ENCODE measurements at regions not wholly inside any gene's neighbourhood (a gene's known extent, or its start where the extent isn't known, plus 50 kb on each side); places are given as distances from the start of the nearest gene placed in this dataset.

DNA sequence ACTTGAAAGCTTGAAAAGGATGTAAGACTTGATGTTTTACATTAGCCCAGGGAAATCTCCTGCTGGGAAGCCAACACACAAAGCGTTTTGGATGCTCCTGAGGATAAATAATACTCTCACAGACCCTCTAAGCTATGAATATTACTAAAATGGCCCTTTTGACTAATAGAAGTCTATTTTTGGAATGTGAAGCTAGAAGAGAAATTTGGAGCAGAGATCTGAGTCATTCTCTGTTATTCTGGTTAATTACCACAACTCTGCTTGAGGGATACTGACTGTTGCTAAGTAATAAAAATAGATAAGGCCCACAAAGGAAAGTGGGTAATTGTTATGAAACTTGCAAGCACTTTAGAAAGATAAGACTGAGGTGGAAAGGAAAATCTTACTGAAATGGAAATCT lies 346.2 kb upstream of the STXBP6 start:
- Histone ChIP-seq H3K4me1 (ENCODE audit: control insufficient read depth, extremely low read depth, insufficient read depth, low read length) (peaks cover 39% of the 10 kb centered on the region), H3K4me2 (ENCODE audit: insufficient read depth, low read length) (peak overlapping the region; percentile 38), H3K27ac (ENCODE audit: insufficient read depth, low read depth, low read length) (peak overlapping the region; percentile 85), H2AFZ (ENCODE audit: low read depth, low read length) (no peak overlapping the region), H3K4me3 (replicated peaks in 1 of 3; ENCODE audit: insufficient read depth in 1 of 3, low read depth in 1 of 3, low read length in 3 of 3) (no peak overlapping the region), H4K20me1 (replicated peaks; ENCODE audit: control insufficient read depth, extremely low read depth, insufficient read depth, low read length) (no peaks in the 10 kb centered on the region), H3K36me3 (ENCODE audit: control insufficient read depth in 2 of 2, extremely low read depth in 1 of 2, insufficient read depth in 2 of 2, low read length in 2 of 2) (no peaks in the 10 kb centered on the region), H3K27me3 (ENCODE audit: control insufficient read depth in 2 of 2, insufficient read depth in 2 of 2, low read length in 2 of 2) (no peaks in the 10 kb centered on the region), H3K9me1 (replicated peaks; ENCODE audit: control insufficient read depth, extremely low read depth, insufficient read depth, low read length) (no peaks in the 10 kb centered on the region), H3K9me3 (replicated peaks; ENCODE audit: control insufficient read depth, insufficient read depth, low read length) (no peaks in the 10 kb centered on the region), H3K9ac (replicated peaks; ENCODE audit: extremely low read depth, insufficient read depth, low read length) (peak overlapping the region; percentile 22), H3K79me2 (ENCODE audit: control insufficient read depth, insufficient read depth, low read length) (no peaks in the 10 kb centered on the region)
- dilution Hi-C loops (cut with MboI; ENCODE audit: extremely low pct_ligation_motif_present, low sequenced_read_pairs): no loop called here
- no TSS peak for BruUV-seq (replicated peaks)
- FAIRE-seq (peak; percentile 24), DNase-seq (ENCODE audit: low read depth, low spot score) (peak; percentile 50)
- intact Hi-C loops (cut with micrococcal nuclease): loop anchor here (10.0 kb wide), 1 partner anchor 951 kb away; the partner anchor contains the start of gene SDR39U1
- ChIA-PET POLR2A (interaction anchor here (0.9 kb wide), 1 partner anchor 15 kb away, joined by 3 read pairs; no protein-coding TSS in a partner anchor), CTCF (interaction anchor here (0.6 to 10.2 kb wide), 3 partner anchors 11 to 17 kb away, joined by 3 to 413 read pairs (median 3); no protein-coding TSS in a partner anchor)
- TF ChIP-seq, protein P1, sequence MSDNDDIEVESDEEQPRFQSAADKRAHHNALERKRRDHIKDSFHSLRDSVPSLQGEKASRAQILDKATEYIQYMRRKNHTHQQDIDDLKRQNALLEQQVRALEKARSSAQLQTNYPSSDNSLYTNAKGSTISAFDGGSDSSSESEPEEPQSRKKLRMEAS (IDR thresholded peaks at IDR 0.05; ENCODE audit: insufficient read depth, insufficient read length): no peak
- TF ChIP-seq JUN (IDR thresholded peaks at IDR 0.05; ENCODE audit: borderline replicate concordance, insufficient read depth, insufficient read length, low read depth): peak; percentile 48
- TF ChIP-seq FOS (IDR thresholded peaks at IDR 0.05; ENCODE audit: borderline replicate concordance, insufficient read depth, low read length): peak; percentile 27
- no peak for TF ChIP-seq POLR2A (IDR thresholded peaks at IDR 0.05; ENCODE audit: low read depth, low read length)

DNA sequence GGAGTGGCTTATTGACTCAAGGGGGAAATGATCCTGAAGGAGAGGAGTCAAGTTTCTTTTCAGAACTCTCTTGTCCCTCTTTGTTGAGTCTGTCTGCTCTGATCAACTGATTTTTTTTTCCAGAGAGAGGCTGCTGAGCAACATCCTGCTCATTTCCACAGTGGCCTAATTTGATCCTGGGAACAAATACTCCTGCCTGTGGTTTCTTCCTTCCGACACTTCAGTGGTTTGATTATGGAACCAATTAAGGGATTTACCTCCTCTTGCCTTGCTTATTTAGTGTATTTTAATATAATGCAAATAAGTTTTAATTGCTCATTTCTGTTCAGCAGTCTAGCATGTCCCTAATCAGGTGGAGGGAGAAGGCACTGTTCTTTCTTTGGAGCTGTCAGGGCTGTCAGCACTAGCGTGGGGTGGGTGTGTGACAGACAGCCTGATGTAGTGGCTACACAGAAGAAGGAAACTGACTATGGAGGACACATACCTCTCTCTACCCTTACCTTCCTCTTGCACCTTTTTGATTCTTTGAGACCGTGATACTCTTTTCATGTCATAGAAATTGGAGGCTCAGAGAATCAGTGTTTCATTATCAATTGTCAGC lies 344.9 kb upstream of the STXBP6 start:
- no peaks in the 10 kb centered on the region for H3K9me1 ChIP-seq (replicated peaks; ENCODE audit: control insufficient read depth, extremely low read depth, insufficient read depth, low read length)
- no peaks in the 10 kb centered on the region for H3K9me3 ChIP-seq (replicated peaks; ENCODE audit: control insufficient read depth, insufficient read depth, low read length)
- no peaks in the 10 kb centered on the region for H3K36me3 ChIP-seq (ENCODE audit: control insufficient read depth in 2 of 2, extremely low read depth in 1 of 2, insufficient read depth in 2 of 2, low read length in 2 of 2)
- H3K9ac ChIP-seq (replicated peaks; ENCODE audit: extremely low read depth, insufficient read depth, low read length): peak overlapping the region; percentile 53
- dilution Hi-C loops (cut with MboI; ENCODE audit: extremely low pct_ligation_motif_present, low sequenced_read_pairs) (no loop called here), intact Hi-C loops (cut with micrococcal nuclease) (loop anchor here (5.0 to 10.0 kb wide), 2 partner anchors 732 to 950 kb away; partner anchors contain the start of gene SDR39U1)
- FAIRE-seq (peak; percentile 37), DNase-seq (ENCODE audit: low read depth, low spot score) (peak; percentile 49)
- H3K27ac ChIP-seq (ENCODE audit: insufficient read depth, low read depth, low read length): peak overlapping the region; percentile 85
- ChIA-PET POLR2A (no interaction called here), CTCF (interaction anchor here (0.6 to 10.2 kb wide), 4 partner anchors 16 to 589 kb away, joined by 3 to 413 read pairs (median 3); no protein-coding TSS in a partner anchor)
- BruUV-seq (replicated peaks): TSS peak; percentile 51
- H3K79me2 ChIP-seq (ENCODE audit: control insufficient read depth, insufficient read depth, low read length): no peaks in the 10 kb centered on the region
- H3K4me1 ChIP-seq (ENCODE audit: control insufficient read depth, extremely low read depth, insufficient read depth, low read length): peaks cover 50% of the 10 kb centered on the region
- no peak overlapping the region for H2AFZ ChIP-seq (ENCODE audit: low read depth, low read length)
- H3K4me2 ChIP-seq (ENCODE audit: insufficient read depth, low read length): peak overlapping the region; percentile 63
- H3K4me3 ChIP-seq (replicated peaks in 1 of 3; ENCODE audit: insufficient read depth in 1 of 3, low read depth in 1 of 3, low read length in 3 of 3): no peak overlapping the region
- H3K27me3 ChIP-seq (ENCODE audit: control insufficient read depth in 2 of 2, insufficient read depth in 2 of 2, low read length in 2 of 2): no peaks in the 10 kb centered on the region
- peak; percentile 22 for TF ChIP-seq FOS (IDR thresholded peaks at IDR 0.05; ENCODE audit: borderline replicate concordance, insufficient read depth, low read length)
- TF ChIP-seq, protein P1 (IDR thresholded peaks at IDR 0.05; ENCODE audit: insufficient read depth, insufficient read length): no peak
- H4K20me1 ChIP-seq (replicated peaks; ENCODE audit: control insufficient read depth, extremely low read depth, insufficient read depth, low read length): no peaks in the 10 kb centered on the region
